Keratinocyte (primary cell): ENCODE measurements at regions not wholly inside any gene's neighbourhood (a gene's known extent, or its start where the extent isn't known, plus 50 kb on each side); places are given as distances from the start of the nearest gene placed in this dataset.

Source experiments
- DNase-seq: peaks from one replicate; pipeline ENCODE4 v3.0.0-alpha.2; 2011; ENCODE audit warnings: low read depth, missing footprints, low spot score
- FAIRE-seq: peaks from 2 replicates; lab custom pipeline; 2011; peaks lifted over from hg19 to GRCh38; lab: Jason Lieb, UNC
- H2AFZ ChIP-seq: 2 replicates; pipeline ENCODE4 v1.6.0; 2012; ENCODE audit warnings: low read length, control low read depth, inconsistent platforms; ENCODE audit not compliant: control insufficient read depth
- H3K27ac ChIP-seq: 2 replicates; pipeline ENCODE4 v1.5.1; 2011; ENCODE audit warnings: low read length; ENCODE audit not compliant: control insufficient read depth, insufficient read depth
- H3K27me3 ChIP-seq: 3 replicates; pipeline ENCODE4 v1.6.0; 2011; ENCODE audit warnings: low read length; ENCODE audit not compliant: control insufficient read depth, insufficient read depth; ENCODE audit errors: extremely low read depth
- H3K36me3 ChIP-seq, 2 experiments: 2 replicates in 1 of 2; 3 replicates in 1 of 2; pipeline ENCODE4 v1.5.1; 2011; ENCODE audit warnings: low read length in 2 of 2, mild to moderate bottlenecking in 1 of 2; ENCODE audit not compliant: control insufficient read depth in 2 of 2, insufficient read depth in 2 of 2; ENCODE audit errors: extremely low read depth in 1 of 2
- H3K4me1 ChIP-seq: 3 replicates; pipeline ENCODE4 v1.5.1; 2011; ENCODE audit warnings: low read length; ENCODE audit not compliant: control insufficient read depth, insufficient read depth; ENCODE audit errors: extremely low read depth
- H3K4me2 ChIP-seq: 3 replicates; pipeline ENCODE4 v1.6.0; 2011; ENCODE audit warnings: low read depth, low read length; ENCODE audit not compliant: control insufficient read depth, insufficient read depth; ENCODE audit errors: extremely low read depth
- H3K4me3 ChIP-seq, 3 experiments: fragments of 200-600 bp in 1 of 3; sonication (generic) in 1 of 3; 2 replicates in 2 of 3; 3 replicates in 1 of 3; pipeline ENCODE4 v1.5.1; 2011 to 2016; ENCODE audit warnings: low read length in 3 of 3, mild to moderate bottlenecking in 3 of 3, control low read depth in 2 of 3, inconsistent platforms in 1 of 3, low read depth in 1 of 3, mixed read lengths in 1 of 3, mixed run types in 1 of 3, moderate library complexity in 1 of 3; ENCODE audit not compliant: control insufficient read depth in 2 of 3, insufficient read depth in 2 of 3; ENCODE audit errors: extremely low read depth in 1 of 3
- H3K79me2 ChIP-seq: 2 replicates; pipeline ENCODE4 v1.6.0; 2012; ENCODE audit warnings: low read length; ENCODE audit not compliant: control insufficient read depth, insufficient read depth
- H3K9ac ChIP-seq: 3 replicates; pipeline ENCODE4 v1.6.0; 2011; ENCODE audit warnings: low read length; ENCODE audit not compliant: control insufficient read depth, insufficient read depth; ENCODE audit errors: extremely low read depth
- H3K9me1 ChIP-seq: 3 replicates; pipeline ENCODE4 v1.6.0; 2011; ENCODE audit warnings: low read length; ENCODE audit not compliant: control insufficient read depth, insufficient read depth; ENCODE audit errors: extremely low read depth
- H3K9me3 ChIP-seq: 2 replicates; pipeline ENCODE4 v1.5.1; 2012; ENCODE audit warnings: low read depth, low read length; ENCODE audit not compliant: control insufficient read depth
- H4K20me1 ChIP-seq: 3 replicates; pipeline ENCODE4 v1.6.0; 2011; ENCODE audit warnings: low read length; ENCODE audit not compliant: control insufficient read depth, insufficient read depth; ENCODE audit errors: extremely low read depth
- EZH2 ChIP-seq: IDR thresholded peaks from one replicate; pipeline ENCODE4 v1.6.1; 2012; ENCODE audit warnings: inconsistent platforms, mild to moderate bottlenecking, low read length, moderate library complexity
- dilution Hi-C: fragments of 300-500 bp; cut with MboI; formaldehyde crosslinking; loops from one replicate; pipeline ENCODE4 v1.7.0; 2020; ENCODE audit warnings: low sequenced_read_pairs; ENCODE audit not compliant: extremely low pct_ligation_motif_present
- TF ChIP-seq, protein P1 (sequence below), 3 experiments: IDR thresholded peaks in 1 of 3; conservative IDR thresholded peaks in 1 of 3; optimal IDR thresholded peaks in 1 of 3; 2 replicates in 2 of 3; 3 replicates in 1 of 3; pipeline versions ENCODE3 to v1.5.1; 2011; ENCODE audit warnings: low read length in 3 of 3, mild to moderate bottlenecking in 3 of 3, moderate library complexity in 2 of 3, control low read depth in 1 of 3, inconsistent platforms in 1 of 3; ENCODE audit not compliant: insufficient read depth in 2 of 3; ENCODE audit errors: extremely low read depth in 1 of 3

DNA sequence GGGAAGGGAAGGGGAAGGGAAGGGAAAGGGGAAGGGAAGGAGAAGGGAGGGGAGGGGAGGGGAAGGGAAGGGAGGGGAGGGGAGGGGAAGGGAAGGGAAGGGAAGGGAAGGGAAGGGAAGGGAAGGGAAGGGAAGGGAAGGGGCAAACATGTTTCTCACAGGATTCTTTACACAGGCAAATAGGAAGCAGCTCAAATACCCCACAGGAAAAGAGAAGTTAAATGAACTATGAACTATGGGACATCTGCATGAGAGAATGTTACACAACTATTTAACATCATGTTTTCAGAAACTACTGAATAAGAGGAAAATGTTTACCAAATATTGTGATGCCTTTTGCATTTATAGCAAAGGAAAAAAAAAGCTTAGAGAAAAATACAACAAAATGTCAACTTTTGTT is 125.4 kb upstream of the SLC30A5 start:
- no peaks in the 10 kb centered on the region for H3K9me1 ChIP-seq
- H3K4me2 ChIP-seq: no peak overlapping the region
- no peaks in the 10 kb centered on the region for H3K79me2 ChIP-seq
- no peaks in the 10 kb centered on the region for H4K20me1 ChIP-seq
- H3K36me3 ChIP-seq: no peaks in the 10 kb centered on the region
- FAIRE-seq: no peak
- no peak for TF ChIP-seq EZH2
- TF ChIP-seq, protein P1, sequence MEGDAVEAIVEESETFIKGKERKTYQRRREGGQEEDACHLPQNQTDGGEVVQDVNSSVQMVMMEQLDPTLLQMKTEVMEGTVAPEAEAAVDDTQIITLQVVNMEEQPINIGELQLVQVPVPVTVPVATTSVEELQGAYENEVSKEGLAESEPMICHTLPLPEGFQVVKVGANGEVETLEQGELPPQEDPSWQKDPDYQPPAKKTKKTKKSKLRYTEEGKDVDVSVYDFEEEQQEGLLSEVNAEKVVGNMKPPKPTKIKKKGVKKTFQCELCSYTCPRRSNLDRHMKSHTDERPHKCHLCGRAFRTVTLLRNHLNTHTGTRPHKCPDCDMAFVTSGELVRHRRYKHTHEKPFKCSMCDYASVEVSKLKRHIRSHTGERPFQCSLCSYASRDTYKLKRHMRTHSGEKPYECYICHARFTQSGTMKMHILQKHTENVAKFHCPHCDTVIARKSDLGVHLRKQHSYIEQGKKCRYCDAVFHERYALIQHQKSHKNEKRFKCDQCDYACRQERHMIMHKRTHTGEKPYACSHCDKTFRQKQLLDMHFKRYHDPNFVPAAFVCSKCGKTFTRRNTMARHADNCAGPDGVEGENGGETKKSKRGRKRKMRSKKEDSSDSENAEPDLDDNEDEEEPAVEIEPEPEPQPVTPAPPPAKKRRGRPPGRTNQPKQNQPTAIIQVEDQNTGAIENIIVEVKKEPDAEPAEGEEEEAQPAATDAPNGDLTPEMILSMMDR (optimal IDR thresholded peaks at IDR 0.05 in 1 of 3, IDR thresholded peaks at IDR 0.05 in 1 of 3, conservative IDR thresholded peaks at IDR 0.05 in 1 of 3; ENCODE audit: extremely low read depth in 1 of 3, insufficient read depth in 2 of 3, low read length in 3 of 3): no peak
- no peak overlapping the region for H2AFZ ChIP-seq
- H3K27me3 ChIP-seq: no peaks in the 10 kb centered on the region
- H3K4me3 ChIP-seq: no peak overlapping the region
- H3K9ac ChIP-seq: no peak overlapping the region
- dilution Hi-C loops: no loop called here
- DNase-seq: no peak
- no peak overlapping the region for H3K27ac ChIP-seq
- H3K9me3 ChIP-seq: no peaks in the 10 kb centered on the region
- no peaks in the 10 kb centered on the region for H3K4me1 ChIP-seq

DNA sequence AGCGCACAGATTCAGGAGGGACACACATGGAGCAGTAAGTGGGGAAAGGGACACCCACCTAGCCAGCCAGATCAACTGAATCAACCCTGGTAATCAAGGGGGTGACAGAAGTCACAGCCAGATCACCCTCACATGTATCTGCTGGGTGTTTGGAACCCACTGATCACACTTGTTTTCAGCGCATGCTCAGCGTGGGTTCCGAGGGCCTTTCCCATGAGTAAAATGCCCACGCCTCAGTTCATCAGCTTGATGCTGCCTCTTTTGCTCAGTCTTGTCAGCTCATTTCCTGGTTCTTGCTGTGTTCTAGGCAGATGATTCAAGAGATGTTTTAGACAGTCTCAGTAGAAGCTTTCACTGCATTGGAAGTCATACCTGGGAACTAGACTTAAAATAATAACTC is 123.2 kb upstream of the SLC30A5 start:
- Histone ChIP-seq H3K27me3 (no peaks in the 10 kb centered on the region), H3K79me2 (no peaks in the 10 kb centered on the region), H3K4me3 (no peak overlapping the region), H3K9me3 (no peaks in the 10 kb centered on the region), H3K9ac (no peak overlapping the region), H4K20me1 (no peaks in the 10 kb centered on the region), H3K4me2 (no peak overlapping the region), H3K9me1 (no peaks in the 10 kb centered on the region), H3K27ac (no peak overlapping the region), H3K4me1 (no peaks in the 10 kb centered on the region), H3K36me3 (no peaks in the 10 kb centered on the region), H2AFZ (no peak overlapping the region)
- dilution Hi-C loops: no loop called here
- DNase-seq (no peak), FAIRE-seq (no peak)
- no peak for TF ChIP-seq EZH2
- TF ChIP-seq, protein P1 (optimal IDR thresholded peaks at IDR 0.05 in 1 of 3, IDR thresholded peaks at IDR 0.05 in 1 of 3, conservative IDR thresholded peaks at IDR 0.05 in 1 of 3; ENCODE audit: extremely low read depth in 1 of 3, insufficient read depth in 2 of 3, low read length in 3 of 3): no peak
